ENCODE measurements at regions not wholly inside any gene's neighbourhood (a gene's known extent, or its start where the extent isn't known, plus 50 kb on each side); places are given as distances from the start of the nearest gene placed in this dataset.
"Not testable (repeated sequence)": the region's sequence is repeated elsewhere in the genome, so short reads cannot be mapped to it uniquely, and the experiment has no call there.

DNA sequence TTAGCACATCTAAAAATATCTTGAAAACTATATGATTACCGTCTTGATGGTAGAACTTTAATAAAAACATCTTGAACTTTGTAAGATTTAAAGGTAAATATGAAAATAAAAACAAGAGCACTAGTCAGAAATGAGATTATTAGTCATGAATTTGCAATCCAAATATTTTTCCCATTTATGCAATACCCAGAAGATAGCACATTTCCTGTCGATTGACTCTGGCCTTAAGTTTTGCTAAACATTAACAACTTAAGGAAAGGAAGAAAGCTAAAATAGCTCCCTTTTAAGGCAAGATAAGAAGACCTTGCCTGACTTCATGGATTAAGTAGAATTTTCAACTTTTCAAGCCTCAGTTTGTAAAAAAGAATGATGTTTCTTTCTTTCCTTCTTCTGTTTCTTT lies 1374.7 kb upstream of the RAG2 start:
- DNase-seq = no peak
- WGBS, 5 donors = 53 to 72% (median 66%) methylated on average over 2 of the region's 2 CpGs
- Histone ChIP-seq H3K9me3 (peaks cover 0 to 12% (median 0%) of the 10 kb centered on the region in 8 donors), H3K27ac (peak overlapping the region in 1 of 8 donors; percentile 20), H3K36me3 (no peaks in the 10 kb centered on the region), H3K4me3 (no peak overlapping the region), H3K27me3 (replicated peaks in 1 of 7) (no peaks in the 10 kb centered on the region), H3K4me1 (no peaks in the 10 kb centered on the region)
- TF ChIP-seq, protein P1, sequence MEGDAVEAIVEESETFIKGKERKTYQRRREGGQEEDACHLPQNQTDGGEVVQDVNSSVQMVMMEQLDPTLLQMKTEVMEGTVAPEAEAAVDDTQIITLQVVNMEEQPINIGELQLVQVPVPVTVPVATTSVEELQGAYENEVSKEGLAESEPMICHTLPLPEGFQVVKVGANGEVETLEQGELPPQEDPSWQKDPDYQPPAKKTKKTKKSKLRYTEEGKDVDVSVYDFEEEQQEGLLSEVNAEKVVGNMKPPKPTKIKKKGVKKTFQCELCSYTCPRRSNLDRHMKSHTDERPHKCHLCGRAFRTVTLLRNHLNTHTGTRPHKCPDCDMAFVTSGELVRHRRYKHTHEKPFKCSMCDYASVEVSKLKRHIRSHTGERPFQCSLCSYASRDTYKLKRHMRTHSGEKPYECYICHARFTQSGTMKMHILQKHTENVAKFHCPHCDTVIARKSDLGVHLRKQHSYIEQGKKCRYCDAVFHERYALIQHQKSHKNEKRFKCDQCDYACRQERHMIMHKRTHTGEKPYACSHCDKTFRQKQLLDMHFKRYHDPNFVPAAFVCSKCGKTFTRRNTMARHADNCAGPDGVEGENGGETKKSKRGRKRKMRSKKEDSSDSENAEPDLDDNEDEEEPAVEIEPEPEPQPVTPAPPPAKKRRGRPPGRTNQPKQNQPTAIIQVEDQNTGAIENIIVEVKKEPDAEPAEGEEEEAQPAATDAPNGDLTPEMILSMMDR (IDR thresholded peaks at IDR 0.05 in 8 of 11, conservative IDR thresholded peaks at IDR 0.05 in 3 of 11) = no peak
- no peak for TF ChIP-seq POLR2AphosphoS5 (IDR thresholded peaks at IDR 0.05)
- no peak for TF ChIP-seq POLR2A (IDR thresholded peaks at IDR 0.05)
- intact Hi-C loops (cut with DNase I; ENCODE audit: low total_unique reads) = no loop called here

DNA sequence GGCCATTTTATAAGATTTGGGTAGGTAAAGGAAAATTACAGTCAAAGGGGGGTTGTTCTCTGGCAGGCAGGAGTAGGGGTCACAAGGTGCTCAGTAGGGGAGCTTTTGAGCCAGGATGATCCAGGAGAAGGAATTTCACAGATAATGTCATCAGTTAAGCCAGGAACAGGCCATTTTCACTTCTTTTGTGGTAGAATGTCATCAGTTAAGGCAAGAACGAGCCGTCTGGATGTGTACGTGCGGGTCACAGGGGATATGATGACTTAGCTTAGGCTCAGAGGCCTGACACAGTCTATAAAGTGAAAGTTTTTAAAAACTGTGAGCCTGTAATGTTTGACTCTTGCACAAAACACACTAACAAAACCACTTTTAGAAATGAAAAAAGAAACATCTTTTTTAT lies 1371.3 kb upstream of the RAG2 start:
- H3K9me3 ChIP-seq = peaks cover 0 to 20% (median 0%) of the 10 kb centered on the region in 8 donors
- H3K36me3 ChIP-seq; intact Hi-C loops (cut with DNase I; ENCODE audit: low total_unique reads); H3K4me1 ChIP-seq; H3K4me3 ChIP-seq; H3K27me3 ChIP-seq (replicated peaks in 1 of 7); H3K27ac ChIP-seq; DNase-seq: not testable (repeated sequence)
- WGBS, 5 donors = 73 to 95% (median 91%) methylated on average over 4 of the region's 4 CpGs

DNA sequence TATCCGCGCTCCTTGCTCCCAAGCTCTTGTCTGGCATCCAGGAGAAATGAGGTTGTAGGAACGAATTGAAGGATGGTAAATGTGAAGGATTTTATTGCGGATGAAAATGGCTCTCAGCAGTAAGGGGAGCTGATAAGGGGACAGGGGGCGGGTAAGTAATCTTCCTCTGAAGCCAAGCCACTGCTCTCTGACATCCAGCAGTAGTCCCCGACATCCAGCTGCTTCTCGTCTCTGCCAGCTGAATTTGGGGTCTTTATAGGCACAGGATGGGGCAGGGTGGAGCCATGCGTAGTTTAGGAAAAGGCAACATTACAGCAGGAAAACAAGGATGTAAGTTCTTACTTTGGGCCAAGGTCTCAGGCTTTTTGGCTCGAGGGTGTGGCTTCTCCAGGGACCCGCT lies 1370.1 kb upstream of the RAG2 start:
- Histone ChIP-seq H3K27ac (no peak overlapping the region), H3K27me3 (replicated peaks in 1 of 7) (no peaks in the 10 kb centered on the region), H3K9me3 (peaks cover 0 to 20% (median 0%) of the 10 kb centered on the region in 8 donors), H3K36me3 (no peaks in the 10 kb centered on the region), H3K4me1 (no peaks in the 10 kb centered on the region), H3K4me3 (no peak overlapping the region)
- no peak for TF ChIP-seq POLR2AphosphoS5 (IDR thresholded peaks at IDR 0.05)
- no peak for TF ChIP-seq POLR2A (IDR thresholded peaks at IDR 0.05)
- TF ChIP-seq, protein P1 (IDR thresholded peaks at IDR 0.05 in 8 of 11, conservative IDR thresholded peaks at IDR 0.05 in 3 of 11) = no peak
- intact Hi-C loops (cut with DNase I; ENCODE audit: low total_unique reads) = no loop called here
- 74 to 88% (median 79%) methylated on average over 10 of the region's 10 CpGs for WGBS, 5 donors
- no peak for DNase-seq

DNA sequence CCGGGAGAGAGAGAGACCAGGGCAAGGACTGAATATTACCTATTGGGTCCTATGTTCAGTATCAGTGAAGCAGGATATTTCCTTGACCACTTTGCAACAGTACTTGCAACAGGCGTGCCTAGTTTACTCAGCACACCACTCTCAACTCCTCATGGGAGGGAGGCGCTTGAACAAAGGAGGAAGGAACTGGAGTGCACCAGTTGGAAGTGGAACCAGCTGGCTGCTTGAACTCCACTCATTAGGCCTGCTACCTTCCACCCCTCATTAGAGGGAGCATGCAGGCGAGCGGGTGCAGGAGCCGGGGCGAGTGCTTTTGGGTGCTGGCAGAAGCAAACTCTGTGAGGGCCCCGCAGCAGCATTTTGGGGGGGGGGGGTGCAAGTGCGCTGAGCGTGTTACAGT lies 1369.6 kb upstream of the RAG2 start:
- TF ChIP-seq, protein P1 (IDR thresholded peaks at IDR 0.05 in 8 of 11, conservative IDR thresholded peaks at IDR 0.05 in 3 of 11) = no peak
- TF ChIP-seq POLR2A (IDR thresholded peaks at IDR 0.05) = no peak
- TF ChIP-seq POLR2AphosphoS5 (IDR thresholded peaks at IDR 0.05) = no peak
- H3K27ac ChIP-seq = no peak overlapping the region
- no peaks in the 10 kb centered on the region for H3K36me3 ChIP-seq
- intact Hi-C loops (cut with DNase I; ENCODE audit: low total_unique reads) = no loop called here
- peaks cover 0 to 20% (median 0%) of the 10 kb centered on the region in 8 donors for H3K9me3 ChIP-seq
- H3K4me3 ChIP-seq = no peak overlapping the region
- DNase-seq = no peak
- no peaks in the 10 kb centered on the region for H3K27me3 ChIP-seq (replicated peaks in 1 of 7)
- 86 to 93% (median 87%) methylated on average over 10 of the region's 10 CpGs for WGBS, 5 donors
- H3K4me1 ChIP-seq = no peaks in the 10 kb centered on the region

DNA sequence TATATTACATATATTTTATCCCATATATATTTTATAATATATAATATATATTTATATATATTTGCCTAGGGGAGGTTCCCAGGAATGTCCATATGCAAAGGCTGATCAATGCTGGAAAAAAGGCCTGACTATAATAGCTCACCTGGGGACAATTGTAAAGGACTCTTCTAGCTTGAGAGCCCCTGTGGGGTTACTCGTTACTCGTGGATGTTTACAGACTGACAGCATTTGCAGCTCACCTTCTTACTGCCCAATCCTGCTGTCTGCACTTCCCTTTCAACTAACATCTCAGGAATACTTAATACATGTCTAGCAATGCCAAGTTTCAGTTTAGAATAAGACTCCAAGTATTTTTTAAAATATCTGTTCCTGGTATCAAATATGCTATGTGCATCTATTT lies 1365.4 kb upstream of the RAG2 start:
- TF ChIP-seq POLR2A (IDR thresholded peaks at IDR 0.05) = no peak
- TF ChIP-seq, protein P1 (IDR thresholded peaks at IDR 0.05 in 8 of 11, conservative IDR thresholded peaks at IDR 0.05 in 3 of 11) = no peak
- TF ChIP-seq POLR2AphosphoS5 (IDR thresholded peaks at IDR 0.05) = no peak
- no peak overlapping the region for H3K4me3 ChIP-seq
- WGBS, 5 donors = 69 to 85% (median 74%) methylated on average over 2 of the region's 2 CpGs
- no peak for DNase-seq
- no peaks in the 10 kb centered on the region for H3K36me3 ChIP-seq
- H3K27me3 ChIP-seq (replicated peaks in 1 of 7) = no peaks in the 10 kb centered on the region
- no peaks in the 10 kb centered on the region for H3K4me1 ChIP-seq
- no peak overlapping the region for H3K27ac ChIP-seq
- H3K9me3 ChIP-seq = peaks cover 0 to 30% (median 9%) of the 10 kb centered on the region in 8 donors
- intact Hi-C loops (cut with DNase I; ENCODE audit: low total_unique reads) = no loop called here

Data from spleen (tissue), 11 donors.